BLaER1 (cell line): ENCODE measurements at regions not wholly inside any gene's neighbourhood (a gene's known extent, or its start where the extent isn't known, plus 50 kb on each side); places are given as distances from the start of the nearest gene placed in this dataset.

Source experiments
- H3K27ac ChIP-seq: shearing (Covaris generic); formaldehyde crosslinking; 2 replicates; pipeline ENCODE4 v1.8.1; 2022
- H3K27me3 ChIP-seq: shearing (Covaris generic); formaldehyde crosslinking; 2 replicates; pipeline ENCODE4 v1.8.1; 2022
- H3K36me3 ChIP-seq: shearing (Covaris generic); formaldehyde crosslinking; 2 replicates; pipeline ENCODE4 v1.8.1; 2022
- H3K4me1 ChIP-seq: shearing (Covaris generic); formaldehyde crosslinking; 2 replicates; pipeline ENCODE4 v1.8.1; 2022
- H3K4me2 ChIP-seq: shearing (Covaris generic); formaldehyde crosslinking; 2 replicates; pipeline ENCODE4 v1.8.1; 2022
- H3K4me3 ChIP-seq: shearing (Covaris generic); formaldehyde crosslinking; 2 replicates; pipeline ENCODE4 v1.8.1; 2022
- H3K9ac ChIP-seq: shearing (Covaris generic); formaldehyde crosslinking; 2 replicates; pipeline ENCODE4 v1.8.1; 2022
- H3K9me3 ChIP-seq: shearing (Covaris generic); formaldehyde crosslinking; 2 replicates; pipeline ENCODE4 v1.8.1; 2022
- H4K20me1 ChIP-seq: shearing (Covaris generic); formaldehyde crosslinking; 2 replicates; pipeline ENCODE4 v1.8.1; 2022
- Cebpa-rat ChIP-seq: shearing (Covaris generic); IDR thresholded peaks from 2 replicates; pipeline ENCODE4 v1.8.1; 2022

- Histone ChIP-seq H3K9me3 (peaks cover 7% of the 10 kb centered on the region; the same call in 1 of the 2 replicates), H3K27me3 (no peaks in the 10 kb centered on the region), H3K4me2 (no peak overlapping the region), H3K4me1 (no peaks in the 10 kb centered on the region), H3K9ac (no peak overlapping the region), H3K27ac (no peak overlapping the region), H4K20me1 (no peaks in the 10 kb centered on the region), H3K4me3 (no peak overlapping the region), H3K36me3 (no peaks in the 10 kb centered on the region)
- TF ChIP-seq Cebpa-rat: no peak
Measured at GRCh38 chr18:43547456-43547855, 270.2 kb upstream of the SYT4 start.

DNA sequence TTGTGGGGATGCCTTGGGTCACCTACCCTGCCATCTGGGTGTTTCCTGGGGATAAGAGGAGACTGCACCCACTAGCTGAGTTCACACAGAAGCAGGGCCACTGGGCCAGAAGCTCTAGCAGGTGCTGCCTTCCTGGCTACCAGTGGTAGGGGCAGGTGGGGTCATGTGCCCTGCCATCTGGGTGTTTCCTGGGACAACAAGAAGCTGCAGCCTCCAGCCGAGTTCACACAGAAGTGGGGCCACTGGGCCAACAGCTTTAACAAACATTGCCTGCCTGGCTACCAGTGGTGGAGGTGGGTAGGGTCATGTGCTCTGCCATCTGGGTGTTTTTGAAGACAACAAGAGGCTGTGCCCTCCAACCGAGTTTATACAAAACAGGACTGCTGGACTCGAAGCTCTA, 282.2 kb upstream of the SYT4 start:
- Histone ChIP-seq H3K4me2 (no peak overlapping the region), H3K27me3 (no peaks in the 10 kb centered on the region), H3K36me3 (no peaks in the 10 kb centered on the region), H3K4me1 (no peaks in the 10 kb centered on the region), H3K9ac (no peak overlapping the region), H3K9me3 (peaks cover 31% of the 10 kb centered on the region), H3K4me3 (no peak overlapping the region), H4K20me1 (no peaks in the 10 kb centered on the region), H3K27ac (no peak overlapping the region)
- TF ChIP-seq Cebpa-rat: no peak

- peaks cover 13% of the 10 kb centered on the region for H3K9me3 ChIP-seq
- H3K27ac ChIP-seq: no peak overlapping the region
- H4K20me1 ChIP-seq: no peaks in the 10 kb centered on the region
- no peaks in the 10 kb centered on the region for H3K27me3 ChIP-seq
- no peak for TF ChIP-seq Cebpa-rat
- no peak overlapping the region for H3K4me2 ChIP-seq
- H3K4me1 ChIP-seq: no peaks in the 10 kb centered on the region
- no peak overlapping the region for H3K4me3 ChIP-seq
- no peaks in the 10 kb centered on the region for H3K36me3 ChIP-seq
- no peak overlapping the region for H3K9ac ChIP-seq
Measured at GRCh38 chr18:43563780-43564179, 286.5 kb upstream of the SYT4 start.

DNA sequence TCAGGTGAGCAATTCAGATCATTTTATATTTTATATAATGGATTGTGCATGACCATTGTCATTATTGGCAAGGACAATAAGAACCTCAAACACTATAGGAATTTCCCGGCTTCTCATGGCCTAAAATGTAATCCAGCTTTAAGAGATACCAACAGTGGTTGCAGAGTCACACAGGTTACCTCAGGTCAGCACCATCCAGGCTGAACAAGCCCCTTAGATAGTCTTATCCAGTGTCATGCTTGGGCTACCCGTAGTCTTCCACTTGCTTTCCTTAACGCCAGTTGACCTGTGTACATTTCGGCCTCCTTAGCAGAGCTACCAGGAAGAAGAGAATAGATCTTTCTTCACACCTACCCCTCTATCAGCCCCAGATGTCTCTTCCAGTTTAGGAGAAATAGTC, 293.3 kb upstream of the SYT4 start:
- Histone ChIP-seq H3K4me3 (no peak overlapping the region), H3K4me2 (no peak overlapping the region), H3K27ac (no peak overlapping the region), H3K4me1 (no peaks in the 10 kb centered on the region), H3K36me3 (no peaks in the 10 kb centered on the region), H3K9ac (no peak overlapping the region), H3K9me3 (no peaks in the 10 kb centered on the region), H3K27me3 (no peaks in the 10 kb centered on the region), H4K20me1 (no peaks in the 10 kb centered on the region)
- TF ChIP-seq Cebpa-rat: no peak

- TF ChIP-seq Cebpa-rat: no peak
Measured at GRCh38 chr18:43571078-43571689, 293.9 kb upstream of the SYT4 start.

GRCh38 chr18:43572163-43572562, 294.9 kb upstream of the SYT4 start:
- no peaks in the 10 kb centered on the region for H3K36me3 ChIP-seq
- H3K4me2 ChIP-seq: no peak overlapping the region
- H3K4me3 ChIP-seq: no peak overlapping the region
- H3K4me1 ChIP-seq: no peaks in the 10 kb centered on the region
- H3K9ac ChIP-seq: no peak overlapping the region
- H3K27me3 ChIP-seq: no peaks in the 10 kb centered on the region
- no peak for TF ChIP-seq Cebpa-rat
- no peaks in the 10 kb centered on the region for H3K9me3 ChIP-seq
- H4K20me1 ChIP-seq: no peaks in the 10 kb centered on the region
- no peak overlapping the region for H3K27ac ChIP-seq

More at GRCh38 chr18:43571078-43571689, 293.9 kb upstream of the SYT4 start:
- H3K36me3 ChIP-seq: no peaks in the 10 kb centered on the region
- H3K4me3 ChIP-seq: no peak overlapping the region
- no peak overlapping the region for H3K27ac ChIP-seq
- no peaks in the 10 kb centered on the region for H3K9me3 ChIP-seq
- no peak overlapping the region for H3K9ac ChIP-seq
- no peaks in the 10 kb centered on the region for H3K27me3 ChIP-seq
- no peaks in the 10 kb centered on the region for H3K4me1 ChIP-seq
- H4K20me1 ChIP-seq: no peaks in the 10 kb centered on the region
- no peak overlapping the region for H3K4me2 ChIP-seq

GRCh38 chr18:43574974-43575373, 297.7 kb upstream of the SYT4 start:
- H3K4me2 ChIP-seq: no peak overlapping the region
- H3K9ac ChIP-seq: no peak overlapping the region
- no peaks in the 10 kb centered on the region for H3K27me3 ChIP-seq
- no peak overlapping the region for H3K27ac ChIP-seq
- no peaks in the 10 kb centered on the region for H3K9me3 ChIP-seq
- no peaks in the 10 kb centered on the region for H3K4me1 ChIP-seq
- no peaks in the 10 kb centered on the region for H3K36me3 ChIP-seq
- no peaks in the 10 kb centered on the region for H4K20me1 ChIP-seq
- TF ChIP-seq Cebpa-rat: no peak
- H3K4me3 ChIP-seq: no peak overlapping the region

- Histone ChIP-seq H4K20me1 (no peaks in the 10 kb centered on the region), H3K27me3 (no peaks in the 10 kb centered on the region), H3K4me2 (no peak overlapping the region), H3K9ac (no peak overlapping the region), H3K9me3 (no peaks in the 10 kb centered on the region), H3K36me3 (no peaks in the 10 kb centered on the region), H3K4me3 (no peak overlapping the region), H3K27ac (no peak overlapping the region), H3K4me1 (no peaks in the 10 kb centered on the region)
- no peak for TF ChIP-seq Cebpa-rat
Measured at GRCh38 chr18:43578211-43578610, 300.9 kb upstream of the SYT4 start.

DNA sequence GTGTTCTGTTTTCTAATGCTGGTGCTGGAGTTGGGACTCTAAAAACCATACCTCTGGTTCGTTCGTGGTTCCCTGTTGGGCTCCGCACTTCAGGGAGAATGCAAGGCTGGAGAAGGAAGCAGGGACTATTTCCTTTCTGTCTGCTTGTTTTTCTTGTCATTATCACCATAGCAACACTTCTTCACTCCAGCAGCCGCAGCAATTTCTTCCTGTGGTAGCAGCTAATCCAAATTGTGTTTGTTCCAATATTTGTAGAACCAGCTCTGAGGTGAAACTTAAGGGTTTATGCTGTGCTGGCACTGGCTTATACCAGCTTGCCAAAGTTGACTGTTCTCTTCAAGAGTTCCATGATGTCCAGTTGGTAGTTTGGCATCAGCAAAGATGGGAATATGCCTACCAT, 301.4 kb upstream of the SYT4 start:
- Histone ChIP-seq H3K27me3 (no peaks in the 10 kb centered on the region), H3K27ac (no peak overlapping the region), H3K9ac (no peak overlapping the region), H3K4me2 (no peak overlapping the region), H3K36me3 (no peaks in the 10 kb centered on the region), H3K4me3 (no peak overlapping the region), H4K20me1 (no peaks in the 10 kb centered on the region), H3K4me1 (no peaks in the 10 kb centered on the region), H3K9me3 (no peaks in the 10 kb centered on the region)
- TF ChIP-seq Cebpa-rat: no peak

GRCh38 chr18:43581936-43582519, 304.7 kb upstream of the SYT4 start:
- H3K9ac ChIP-seq: no peak overlapping the region
- H3K27ac ChIP-seq: no peak overlapping the region
- TF ChIP-seq Cebpa-rat: no peak
- no peaks in the 10 kb centered on the region for H3K27me3 ChIP-seq
- H3K9me3 ChIP-seq: no peaks in the 10 kb centered on the region
- H3K36me3 ChIP-seq: no peaks in the 10 kb centered on the region
- H3K4me1 ChIP-seq: no peaks in the 10 kb centered on the region
- H4K20me1 ChIP-seq: no peaks in the 10 kb centered on the region
- no peak overlapping the region for H3K4me2 ChIP-seq
- H3K4me3 ChIP-seq: no peak overlapping the region
